H9 (cell line): ENCODE measurements at regions not wholly inside any gene's neighbourhood (a gene's known extent, or its start where the extent isn't known, plus 50 kb on each side); places are given as distances from the start of the nearest gene placed in this dataset.

Experiments
- DNase-seq: peaks from one replicate; pipeline ENCODE4 v3.0.0-alpha.2; 2017
- H2AFZ ChIP-seq: one replicate; pipeline ENCODE4 v1.6.1; 2013; ENCODE audit warnings: mild to moderate bottlenecking, low read length, control low read depth, moderate library complexity
- H2AK5ac ChIP-seq: 2 replicates; pipeline ENCODE4 v1.6.1; 2013; ENCODE audit warnings: low read length, control low read depth, mixed read lengths; ENCODE audit not compliant: insufficient read length
- H2BK120ac ChIP-seq: one replicate; pipeline ENCODE4 v1.6.1; 2013; ENCODE audit warnings: low read depth, mild to moderate bottlenecking, low read length, control low read depth, inconsistent platforms; ENCODE audit not compliant: poor library complexity, severe bottlenecking
- H2BK12ac ChIP-seq: 2 replicates; pipeline ENCODE4 v1.6.1; 2013; ENCODE audit warnings: low read length, control low read depth, mixed read lengths, low read depth; ENCODE audit not compliant: insufficient read length
- H2BK15ac ChIP-seq: 2 replicates; pipeline ENCODE4 v1.6.1; 2013; ENCODE audit warnings: low read depth, low read length, control low read depth
- H2BK20ac ChIP-seq: one replicate; pipeline ENCODE4 v1.6.1; 2013; ENCODE audit warnings: low read depth, mild to moderate bottlenecking, low read length, control low read depth, inconsistent platforms; ENCODE audit not compliant: poor library complexity, severe bottlenecking
- H2BK5ac ChIP-seq: 2 replicates; pipeline ENCODE4 v1.6.1; 2013; ENCODE audit warnings: low read length, control low read depth, mixed read lengths; ENCODE audit not compliant: insufficient read length
- H3K14ac ChIP-seq: 2 replicates; pipeline ENCODE4 v1.6.1; 2013; ENCODE audit warnings: low read length, control low read depth; ENCODE audit not compliant: insufficient read depth
- H3K18ac ChIP-seq: 2 replicates; pipeline ENCODE4 v1.6.1; 2013; ENCODE audit warnings: low read depth, mild to moderate bottlenecking, mixed read lengths, low read length, control low read depth; ENCODE audit not compliant: insufficient read length
- H3K23ac ChIP-seq: 2 replicates; pipeline ENCODE4 v1.6.1; 2013; ENCODE audit warnings: low read length, control low read depth, mixed read lengths, low read depth; ENCODE audit not compliant: insufficient read length
- H3K23me2 ChIP-seq: 2 replicates; pipeline ENCODE4 v1.6.1; 2013; ENCODE audit warnings: low read depth, mild to moderate bottlenecking, mixed read lengths, low read length, control low read depth; ENCODE audit not compliant: insufficient read length, poor library complexity, severe bottlenecking
- H3K27ac ChIP-seq: 2 replicates; pipeline ENCODE4 v1.5.1; 2013; ENCODE audit warnings: low read length, control low read depth, mixed read lengths, low read depth; ENCODE audit not compliant: insufficient read length
- H3K27me3 ChIP-seq: 2 replicates; pipeline ENCODE4 v1.6.1; 2013; ENCODE audit warnings: low read length, control low read depth, inconsistent platforms; ENCODE audit not compliant: insufficient read depth
- H3K4ac ChIP-seq: 2 replicates; pipeline ENCODE4 v1.6.1; 2013; ENCODE audit warnings: low read depth, mild to moderate bottlenecking, control low read depth, inconsistent platforms, low read length, moderate library complexity
- H3K4me1 ChIP-seq: 2 replicates; pipeline ENCODE4 v1.6.1; 2013; ENCODE audit warnings: low read length, control low read depth, inconsistent platforms; ENCODE audit not compliant: insufficient read depth
- H3K4me2 ChIP-seq: 2 replicates; pipeline ENCODE4 v1.6.1; 2013; ENCODE audit warnings: low read length, control low read depth, mixed read lengths; ENCODE audit not compliant: insufficient read length, insufficient read depth
- H3K56ac ChIP-seq: 2 replicates; pipeline ENCODE4 v1.6.1; 2013; ENCODE audit warnings: low read depth, mild to moderate bottlenecking, mixed read lengths, low read length, control low read depth; ENCODE audit not compliant: insufficient read length
- H3K79me1 ChIP-seq: 2 replicates; pipeline ENCODE4 v1.6.1; 2013; ENCODE audit warnings: low read depth, mild to moderate bottlenecking, moderate library complexity, low read length, control low read depth, inconsistent platforms; ENCODE audit not compliant: insufficient read depth, poor library complexity, severe bottlenecking
- H3K79me2 ChIP-seq: 2 replicates; pipeline ENCODE4 v1.6.1; 2013; ENCODE audit warnings: low read length, control low read depth, inconsistent platforms; ENCODE audit not compliant: insufficient read depth
- H3K9ac ChIP-seq: 2 replicates; pipeline ENCODE4 v1.6.1; 2013; ENCODE audit warnings: low read length, control low read depth, mixed read lengths; ENCODE audit not compliant: insufficient read length; ENCODE audit errors: extremely low read depth
- H3K9me3 ChIP-seq: one replicate; pipeline ENCODE4 v1.6.1; 2013; ENCODE audit warnings: low read depth, low read length, inconsistent platforms; ENCODE audit not compliant: control insufficient read depth
- H3T11ph ChIP-seq: one replicate; pipeline ENCODE4 v1.6.1; 2013; ENCODE audit warnings: mild to moderate bottlenecking, low read length, control low read depth, inconsistent platforms
- H4K20me1 ChIP-seq: one replicate; pipeline ENCODE4 v1.6.1; 2013; ENCODE audit not compliant: control insufficient read depth, insufficient read length, insufficient read depth
- H4K5ac ChIP-seq: 2 replicates; pipeline ENCODE4 v1.6.1; 2013; ENCODE audit warnings: low read depth, mild to moderate bottlenecking, mixed read lengths, low read length, control low read depth; ENCODE audit not compliant: insufficient read length
- H4K8ac ChIP-seq: replicated peaks from 2 replicates; pipeline ENCODE4 v1.6.1; 2013; ENCODE audit warnings: low read length, control low read depth, mixed read lengths, low read depth; ENCODE audit not compliant: insufficient read length
- H4K91ac ChIP-seq: 2 replicates; pipeline ENCODE4 v1.6.1; 2013; ENCODE audit warnings: low read depth, mild to moderate bottlenecking, moderate library complexity, mixed read lengths, low read length, control low read depth; ENCODE audit not compliant: insufficient read length
- H3K27ac Mint-ChIP-seq, 3 experiments: 2 replicates in 2 of 3; 3 replicates in 1 of 3; pipeline ENCODE4 v1.8.0; 2020 to 2021; ENCODE audit warnings: mixed read lengths in 3 of 3, mild to moderate bottlenecking in 1 of 3, moderate library complexity in 1 of 3
- H3K27me3 Mint-ChIP-seq: 2 replicates; pipeline ENCODE4 v1.8.0; 2021; ENCODE audit warnings: low read depth, mild to moderate bottlenecking, moderate library complexity, mixed read lengths
- H3K36me3 Mint-ChIP-seq, 3 experiments: 2 replicates in 2 of 3; 3 replicates in 1 of 3; pipeline ENCODE4 v1.8.0; 2020 to 2021; ENCODE audit warnings: low read depth in 3 of 3, mixed read lengths in 3 of 3; ENCODE audit not compliant: insufficient read depth in 1 of 3
- H3K4me1 Mint-ChIP-seq, 2 experiments: 2 replicates each; pipeline ENCODE4 v1.8.0; 2020; ENCODE audit warnings: mixed read lengths in 2 of 2
- H3K4me3 Mint-ChIP-seq, 2 experiments: 2 replicates in 1 of 2; 3 replicates in 1 of 2; pipeline ENCODE4 v1.8.0; 2020 to 2021; ENCODE audit warnings: mild to moderate bottlenecking in 2 of 2, mixed read lengths in 2 of 2, moderate library complexity in 1 of 2
- H3K9me3 Mint-ChIP-seq, 2 experiments: 2 replicates in 1 of 2; 3 replicates in 1 of 2; pipeline ENCODE4 v1.8.0; 2020; ENCODE audit warnings: mild to moderate bottlenecking in 2 of 2, mixed read lengths in 2 of 2, moderate library complexity in 1 of 2
- CTCF ChIP-seq: fragments of 200-600 bp; sonication (generic); conservative IDR thresholded peaks from 3 replicates; pipeline ENCODE4 v1.8.0; 2021; ENCODE audit warnings: antibody characterized with exemption, mild to moderate bottlenecking
- WGBS: extraction: QIAGEN DNeasy Blood & Tissue Kit; methylation state at CpG from one replicate; pipeline ENCODE4 v1.1.7; 2013; ENCODE audit warnings: missing lambda C conversion rate, low lambda C conversion rate, mixed read lengths; ENCODE audit not compliant: insufficient read length; ENCODE audit errors: extremely low coverage; 5-methylcytosine and 5-hydroxymethylcytosine counted together

- WGBS: no CpG with 5 or more reads among the region's 6 CpGs
- no peak overlapping the region for H3K18ac ChIP-seq
- no peaks in the 10 kb centered on the region for H3K36me3 Mint-ChIP-seq
- TF ChIP-seq CTCF: no peak
- DNase-seq: no peak
- no peak overlapping the region for H2BK12ac ChIP-seq
- H3K79me2 ChIP-seq: no peaks in the 10 kb centered on the region
- no peak overlapping the region for H3K27ac ChIP-seq
- H3K4me1 Mint-ChIP-seq: no peaks in the 10 kb centered on the region
- no peak overlapping the region for H4K91ac ChIP-seq
- no peak overlapping the region for H2AK5ac ChIP-seq
- no peaks in the 10 kb centered on the region; a peak in 1 of 5 replicates for H3K9me3 Mint-ChIP-seq
- no peak overlapping the region for H2BK120ac ChIP-seq
- no peak overlapping the region for H3K23ac ChIP-seq
- no peak overlapping the region for H3K4me3 Mint-ChIP-seq
- no peak overlapping the region for H3K56ac ChIP-seq
- no peak overlapping the region for H3K9ac ChIP-seq
- H3K14ac ChIP-seq: no peak overlapping the region
- no peak overlapping the region for H2BK20ac ChIP-seq
- no peaks in the 10 kb centered on the region for H3K27me3 ChIP-seq
- no peaks in the 10 kb centered on the region for H3K9me3 ChIP-seq
- no peaks in the 10 kb centered on the region for H4K20me1 ChIP-seq
- H3K27me3 Mint-ChIP-seq: no peaks in the 10 kb centered on the region
- no peak overlapping the region for H2BK5ac ChIP-seq
- H3K4me2 ChIP-seq: no peak overlapping the region
- no peak overlapping the region for H3K4ac ChIP-seq
- no peak overlapping the region for H3K27ac Mint-ChIP-seq
- no peak overlapping the region for H4K8ac ChIP-seq
- H4K5ac ChIP-seq: no peak overlapping the region
- no peak overlapping the region for H2BK15ac ChIP-seq
- no peak overlapping the region for H2AFZ ChIP-seq
- no peaks in the 10 kb centered on the region for H3K23me2 ChIP-seq
- H3K79me1 ChIP-seq: no peaks in the 10 kb centered on the region
- no peak overlapping the region for H3T11ph ChIP-seq
- H3K4me1 ChIP-seq: no peaks in the 10 kb centered on the region
Observed at GRCh38 chr20:24827603-24828295, 121.3 kb upstream of the CST7 start.
